NCI-H526 (cell line): ENCODE measurements at regions not wholly inside any gene's neighbourhood (a gene's known extent, or its start where the extent isn't known, plus 50 kb on each side); places are given as distances from the start of the nearest gene placed in this dataset.
A peak's percentile ranks its signal among the peaks of the same experiment; 100 is the strongest.
"Not testable (repeated sequence)": the region's sequence is repeated elsewhere in the genome, so short reads cannot be mapped to it uniquely, and the experiment has no call there.

ENCODE experiments used
- DNase-seq, 2 experiments: peaks; one replicate each; lab custom pipeline; 2025; lab: John Stamatoyannopoulos, UW

GRCh38 chr2:57597940-57598339 is 448.7 kb upstream of the VRK2 start:
- no peak for DNase-seq

- no peak for DNase-seq
Observed at GRCh38 chr2:57598551-57598950, 448.1 kb upstream of the VRK2 start.

GRCh38 chr2:57602733-57603132 is 443.9 kb upstream of the VRK2 start:
- no peak for DNase-seq

- DNase-seq = no peak
Observed at GRCh38 chr2:57614988-57615387, 431.6 kb upstream of the VRK2 start.

DNA sequence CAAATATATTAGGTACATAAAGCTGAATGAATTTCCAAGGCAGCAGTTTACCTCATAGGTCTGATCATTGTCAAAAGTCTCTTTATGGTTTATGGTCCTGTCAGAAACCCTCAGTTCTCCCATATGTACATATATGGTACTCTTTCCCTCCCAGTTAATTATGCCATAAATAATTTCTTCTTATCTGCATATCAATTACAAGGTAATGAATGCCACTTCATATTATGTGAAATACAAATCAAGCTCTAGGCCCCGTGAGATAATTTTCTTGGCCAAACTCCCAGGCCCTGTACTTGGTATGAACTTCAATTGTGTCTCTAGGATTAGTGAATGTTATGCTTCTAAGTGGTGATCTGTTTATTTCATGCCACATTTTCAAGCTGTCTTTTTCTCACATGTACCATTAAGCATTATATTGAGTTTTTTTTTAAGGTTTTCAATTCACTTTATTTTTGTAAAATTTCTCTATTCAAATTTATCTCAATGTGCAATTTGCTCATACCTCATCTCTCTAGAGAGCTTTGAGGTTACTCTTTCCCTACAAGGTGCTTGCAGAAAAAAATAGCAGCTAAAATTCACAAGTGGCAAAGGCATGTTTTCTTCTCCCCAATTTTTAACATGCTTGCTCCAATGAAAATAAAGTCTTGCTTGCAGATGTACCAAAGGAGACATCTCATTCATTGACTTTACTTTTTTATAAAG is 430.6 kb upstream of the VRK2 start:
- no peak for DNase-seq

- no peak for DNase-seq
Observed at GRCh38 chr2:57617318-57617717, 429.3 kb upstream of the VRK2 start.

GRCh38 chr2:57621122-57621663 is 425.4 kb upstream of the VRK2 start:
- no peak for DNase-seq

DNA sequence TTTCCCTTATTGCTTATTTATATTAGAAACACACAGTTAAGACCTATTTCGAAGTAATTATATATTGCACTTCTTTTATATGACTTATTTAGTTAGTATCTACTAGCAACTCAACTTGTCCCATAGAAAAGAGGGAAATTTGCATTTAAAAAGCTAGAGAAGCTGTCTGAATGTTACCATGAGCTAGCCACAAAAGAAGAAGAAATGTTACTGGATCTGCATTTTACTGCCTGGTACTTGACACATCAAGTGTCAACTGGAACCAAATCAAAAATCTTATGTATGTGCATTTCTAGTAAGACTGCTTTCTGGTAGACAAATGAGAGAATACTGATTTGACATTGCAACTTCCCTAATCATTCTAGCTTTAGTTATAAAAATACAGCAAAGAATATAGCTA is 424.6 kb upstream of the VRK2 start:
- no peak for DNase-seq

GRCh38 chr2:57656198-57656597 is 390.4 kb upstream of the VRK2 start:
- DNase-seq = no peak

- no peak for DNase-seq
Observed at GRCh38 chr2:57669570-57669969, 377.0 kb upstream of the VRK2 start.

- peak; percentile 10 to 13 for DNase-seq
Observed at GRCh38 chr2:57674025-57674424, 372.6 kb upstream of the VRK2 start.

DNA sequence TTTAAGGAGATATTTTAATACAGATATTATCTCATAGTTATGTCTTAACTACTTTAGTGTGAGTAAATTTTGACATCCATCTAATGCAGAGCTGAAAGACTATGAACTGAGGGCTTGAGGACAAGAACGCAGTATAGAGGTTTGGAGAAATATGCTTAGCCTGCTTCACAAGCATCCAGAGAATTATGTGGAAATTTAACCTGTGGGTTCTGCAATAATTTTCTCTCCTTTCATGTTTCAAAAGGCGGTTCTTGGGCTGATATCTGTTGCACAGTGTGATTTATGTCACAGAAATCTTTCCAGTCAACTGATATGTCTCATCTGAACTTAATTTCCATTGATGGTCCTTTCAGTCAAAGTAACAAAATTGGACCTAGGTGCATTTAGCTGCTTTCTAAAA is 371.9 kb upstream of the VRK2 start:
- DNase-seq = no peak

DNA sequence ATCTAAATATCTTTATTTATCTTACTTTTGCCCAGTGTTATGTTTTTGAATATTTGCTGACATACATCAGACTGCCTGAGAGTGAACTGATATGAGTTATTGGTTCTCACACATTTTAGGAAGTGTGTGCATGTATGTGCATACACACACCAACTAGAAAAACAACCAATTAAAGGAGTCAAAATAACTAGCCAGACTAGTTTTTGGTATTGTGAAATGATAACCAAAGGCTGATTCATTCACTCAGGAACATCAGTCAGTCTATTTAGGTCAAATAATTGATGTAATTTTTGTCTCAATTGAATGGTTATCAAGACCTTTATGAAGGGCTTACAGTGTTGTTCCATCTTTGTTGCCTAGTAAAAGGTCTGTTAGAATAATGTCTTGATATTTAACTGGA is 369.3 kb upstream of the VRK2 start:
- DNase-seq = no peak

DNA sequence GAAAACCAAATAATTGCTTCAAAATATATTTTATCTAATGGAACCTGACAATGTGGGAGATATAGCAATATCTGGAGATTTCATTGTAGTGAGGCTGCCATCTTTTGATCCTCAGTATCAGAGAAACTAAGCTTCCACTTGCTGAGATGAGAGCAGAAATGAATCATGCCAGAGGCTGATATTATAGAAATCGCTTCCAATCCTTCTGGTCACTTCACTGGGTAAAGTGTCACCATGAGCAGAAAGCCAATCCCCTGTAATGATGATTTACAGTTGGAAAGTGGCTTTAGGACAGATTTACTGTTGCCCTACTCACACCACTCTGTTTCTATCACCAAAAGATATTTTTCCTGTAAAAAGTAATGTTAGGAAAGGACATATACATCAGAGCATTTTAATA is 365.0 kb upstream of the VRK2 start:
- DNase-seq = no peak

GRCh38 chr2:57685032-57685431 is 361.6 kb upstream of the VRK2 start:
- no peak for DNase-seq

- DNase-seq = no peak
Observed at GRCh38 chr2:57692395-57692794, 354.2 kb upstream of the VRK2 start.

- DNase-seq = no peak
Observed at GRCh38 chr2:57693177-57693576, 353.4 kb upstream of the VRK2 start.

GRCh38 chr2:57693965-57694364 is 352.6 kb upstream of the VRK2 start:
- no peak for DNase-seq

DNA sequence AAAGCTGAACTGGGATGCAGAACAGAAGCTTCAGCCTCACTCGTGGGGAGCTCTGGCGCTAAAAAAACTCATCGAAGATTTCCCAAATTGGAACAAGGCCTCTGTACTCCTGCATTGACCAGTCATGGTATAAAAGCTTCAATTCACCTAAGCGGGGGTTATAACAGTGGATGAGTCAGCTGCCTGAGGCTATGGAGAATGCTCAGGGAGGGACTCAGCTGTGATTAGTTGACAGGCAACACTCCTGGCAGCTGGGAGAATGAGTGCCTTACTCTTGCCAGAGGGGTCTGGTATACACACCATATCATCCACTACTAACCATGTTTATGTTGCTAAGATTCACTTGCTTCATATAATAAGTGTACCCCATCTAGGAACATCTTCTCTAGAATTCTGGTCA is 350.6 kb upstream of the VRK2 start:
- DNase-seq = no peak

DNA sequence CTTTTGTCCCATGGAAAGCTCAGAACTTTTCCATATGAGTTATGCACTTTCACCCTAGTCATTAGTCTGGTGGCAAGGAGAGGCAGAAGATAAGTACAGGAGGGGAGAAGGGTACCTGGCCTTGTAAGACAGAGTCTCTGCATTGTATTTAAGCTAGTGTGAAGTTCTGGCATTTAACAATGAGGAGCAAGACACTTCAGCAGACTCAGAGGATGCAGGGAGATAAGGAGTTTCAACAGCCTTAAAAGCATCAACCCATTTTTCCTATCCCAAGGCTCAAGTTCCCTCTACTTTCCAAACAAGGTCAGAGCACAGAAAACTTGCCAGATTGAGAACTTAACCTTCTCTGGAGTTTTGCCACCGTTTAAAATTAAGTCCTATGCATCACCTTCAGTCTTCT is 348.2 kb upstream of the VRK2 start:
- no peak for DNase-seq

DNA sequence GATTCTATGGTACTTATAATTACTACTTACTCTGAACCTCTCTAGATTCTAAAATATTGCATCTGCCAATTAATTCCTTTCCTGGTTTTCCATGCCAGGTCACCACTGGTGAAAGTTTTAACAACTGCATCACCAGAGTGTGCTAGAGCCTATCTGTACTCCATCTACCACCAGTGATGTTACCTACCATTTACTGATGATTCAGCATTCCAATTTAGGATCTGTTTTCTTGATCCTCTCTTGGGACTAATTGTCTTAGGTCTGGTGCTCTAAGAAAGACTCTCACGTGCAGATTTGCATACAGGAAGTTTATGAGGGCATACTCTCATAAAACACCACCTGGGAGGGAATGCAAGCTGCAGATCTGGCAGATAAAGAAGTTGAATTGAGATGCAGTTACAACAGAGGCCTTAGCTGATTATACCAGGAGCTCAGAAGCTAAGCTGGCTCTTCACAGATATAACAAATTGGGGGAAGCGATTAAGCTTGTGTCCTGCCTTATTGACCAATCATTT is 347.6 kb upstream of the VRK2 start:
- DNase-seq = peak; percentile 60 to 66

GRCh38 chr2:57701391-57701791 is 345.2 kb upstream of the VRK2 start:
- DNase-seq = no peak

DNA sequence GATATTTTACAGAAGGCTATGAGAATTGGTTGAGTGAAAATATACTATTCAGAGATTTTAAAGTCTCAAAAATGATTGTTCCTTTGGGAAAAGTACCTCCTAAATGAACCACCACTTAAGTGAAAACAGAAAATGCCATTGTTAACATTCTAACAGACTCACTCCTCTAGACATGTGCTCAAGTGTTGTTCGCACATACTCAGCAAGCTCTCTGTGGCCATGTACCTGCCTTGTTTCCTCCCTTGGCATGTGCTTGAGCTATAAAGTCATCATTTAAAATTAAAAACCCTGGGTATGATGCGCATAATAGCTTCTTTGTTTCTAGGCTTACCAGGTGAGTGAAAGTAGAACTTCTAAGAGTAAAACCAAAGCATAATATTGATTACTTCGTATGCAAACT is 343.2 kb upstream of the VRK2 start:
- no peak for DNase-seq

DNA sequence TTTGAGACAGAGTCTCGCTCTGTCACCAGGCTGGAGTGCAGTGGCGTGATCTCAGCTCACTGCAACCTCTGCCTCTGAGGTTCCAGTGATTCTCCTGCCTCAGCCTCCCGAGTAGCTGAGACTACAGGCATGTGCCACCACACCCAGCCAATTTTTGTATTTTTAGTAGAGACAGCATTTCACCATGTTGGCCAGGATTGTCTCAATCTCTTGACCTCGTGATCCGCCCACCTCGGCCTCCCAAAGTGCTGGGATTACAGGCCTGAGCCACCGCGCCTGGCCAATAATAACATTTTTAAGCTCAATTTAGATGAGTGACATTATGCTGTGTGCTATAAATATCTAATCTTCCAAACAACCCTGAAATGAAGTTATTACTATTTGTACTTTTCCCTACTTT is 338.8 kb upstream of the VRK2 start:
- DNase-seq = not testable (repeated sequence)
